ENCODE measurements at regions not wholly inside any gene's neighbourhood (a gene's known extent, or its start where the extent isn't known, plus 50 kb on each side); places are given as distances from the start of the nearest gene placed in this dataset.
"Not testable (repeated sequence)": the region's sequence is repeated elsewhere in the genome, so short reads cannot be mapped to it uniquely, and the experiment has no call there.

- H3K79me2 ChIP-seq (ENCODE audit: control insufficient read depth, insufficient read depth, low read length, unreplicated experiment), result no peaks in the 10 kb centered on the region
- H3K27me3 ChIP-seq (ENCODE audit: insufficient read depth, low read length), result no peaks in the 10 kb centered on the region
- H3K36me3 ChIP-seq (ENCODE audit: insufficient read depth, low read length), result no peaks in the 10 kb centered on the region
- H3K27ac ChIP-seq (ENCODE audit: low read depth, low read length), result no peak overlapping the region
- H3K4me1 ChIP-seq (ENCODE audit: control insufficient read depth, insufficient read depth, low read length, unreplicated experiment), result peaks cover 12% of the 10 kb centered on the region
- no peak overlapping the region for H3K4me3 ChIP-seq (ENCODE audit: low read depth, low read length)
- H2AFZ ChIP-seq (ENCODE audit: low read length, unreplicated experiment), result no peak overlapping the region
These were observed 160.8 kb upstream of the KYNU start for GRCh38 chr2:142716463-142717242.

DNA sequence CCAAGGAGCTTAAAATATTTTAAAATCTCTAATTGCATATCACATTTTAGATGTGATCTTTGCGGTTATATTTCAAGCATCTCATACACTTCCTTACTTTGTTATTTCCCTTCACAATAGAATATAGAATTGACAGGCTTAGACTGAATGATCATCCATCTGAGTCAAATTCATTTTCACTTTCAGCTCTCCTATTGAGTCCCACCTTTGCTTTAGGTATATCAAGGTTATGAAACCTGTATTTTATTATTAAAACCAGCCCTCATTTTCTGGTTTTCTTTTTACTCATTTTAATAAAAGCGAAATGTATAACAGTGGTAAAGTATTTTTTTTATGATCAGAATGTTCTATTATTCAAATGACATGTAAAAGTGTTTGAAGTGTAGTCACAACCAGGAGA is 162.9 kb upstream of the KYNU start:
- Histone ChIP-seq H3K27me3 (ENCODE audit: insufficient read depth, low read length) (no peaks in the 10 kb centered on the region), H3K36me3 (ENCODE audit: insufficient read depth, low read length) (no peaks in the 10 kb centered on the region), H3K4me3 (ENCODE audit: low read depth, low read length) (no peak overlapping the region), H2AFZ (ENCODE audit: low read length, unreplicated experiment) (no peak overlapping the region), H3K4me1 (ENCODE audit: control insufficient read depth, insufficient read depth, low read length, unreplicated experiment) (peaks cover 12% of the 10 kb centered on the region), H3K27ac (ENCODE audit: low read depth, low read length) (no peak overlapping the region), H3K79me2 (ENCODE audit: control insufficient read depth, insufficient read depth, low read length, unreplicated experiment) (no peaks in the 10 kb centered on the region)

DNA sequence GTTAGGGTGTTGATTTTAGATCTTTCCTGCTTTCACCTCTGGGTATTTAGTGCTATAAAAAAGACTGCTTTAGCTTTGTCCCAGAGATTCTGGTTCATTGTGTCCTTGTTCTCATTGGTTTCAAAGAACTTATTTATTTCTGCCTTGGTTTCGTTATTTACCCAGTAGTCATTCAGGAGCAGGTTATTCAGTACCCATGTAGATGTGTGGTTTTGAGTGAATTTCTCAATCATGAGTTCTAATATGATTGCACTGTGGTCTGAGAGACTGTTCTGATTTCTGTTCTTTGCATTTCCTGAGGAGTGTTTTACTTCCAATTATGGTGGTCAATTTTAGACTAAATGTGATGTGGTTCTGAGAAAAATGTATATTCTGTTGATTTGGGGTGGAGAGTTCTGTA is 167.1 kb upstream of the KYNU start:
- Histone ChIP-seq H3K27ac (ENCODE audit: low read depth, low read length) (no peak overlapping the region), H3K36me3 (ENCODE audit: insufficient read depth, low read length) (no peaks in the 10 kb centered on the region), H3K4me1 (ENCODE audit: control insufficient read depth, insufficient read depth, low read length, unreplicated experiment) (no peaks in the 10 kb centered on the region), H3K4me3 (ENCODE audit: low read depth, low read length) (no peak overlapping the region), H3K79me2 (ENCODE audit: control insufficient read depth, insufficient read depth, low read length, unreplicated experiment) (no peaks in the 10 kb centered on the region), H2AFZ (ENCODE audit: low read length, unreplicated experiment) (no peak overlapping the region), H3K27me3 (ENCODE audit: insufficient read depth, low read length) (no peaks in the 10 kb centered on the region)

GRCh38 chr2:142707318-142707717 is 170.1 kb upstream of the KYNU start:
- H3K27me3 ChIP-seq (ENCODE audit: insufficient read depth, low read length), result no peaks in the 10 kb centered on the region
- H2AFZ ChIP-seq (ENCODE audit: low read length, unreplicated experiment), result no peak overlapping the region
- no peak overlapping the region for H3K27ac ChIP-seq (ENCODE audit: low read depth, low read length)
- H3K36me3 ChIP-seq (ENCODE audit: insufficient read depth, low read length), result no peaks in the 10 kb centered on the region
- H3K4me1 ChIP-seq (ENCODE audit: control insufficient read depth, insufficient read depth, low read length, unreplicated experiment), result no peaks in the 10 kb centered on the region
- H3K4me3 ChIP-seq (ENCODE audit: low read depth, low read length), result no peak overlapping the region
- H3K79me2 ChIP-seq (ENCODE audit: control insufficient read depth, insufficient read depth, low read length, unreplicated experiment), result no peaks in the 10 kb centered on the region

- H3K27ac ChIP-seq (ENCODE audit: low read depth, low read length); H3K27me3 ChIP-seq (ENCODE audit: insufficient read depth, low read length); H3K4me3 ChIP-seq (ENCODE audit: low read depth, low read length); H3K79me2 ChIP-seq (ENCODE audit: control insufficient read depth, insufficient read depth, low read length, unreplicated experiment); H2AFZ ChIP-seq (ENCODE audit: low read length, unreplicated experiment); H3K4me1 ChIP-seq (ENCODE audit: control insufficient read depth, insufficient read depth, low read length, unreplicated experiment); H3K36me3 ChIP-seq (ENCODE audit: insufficient read depth, low read length): not testable (repeated sequence)
These were observed 175.1 kb upstream of the KYNU start for GRCh38 chr2:142702397-142702796.

DNA sequence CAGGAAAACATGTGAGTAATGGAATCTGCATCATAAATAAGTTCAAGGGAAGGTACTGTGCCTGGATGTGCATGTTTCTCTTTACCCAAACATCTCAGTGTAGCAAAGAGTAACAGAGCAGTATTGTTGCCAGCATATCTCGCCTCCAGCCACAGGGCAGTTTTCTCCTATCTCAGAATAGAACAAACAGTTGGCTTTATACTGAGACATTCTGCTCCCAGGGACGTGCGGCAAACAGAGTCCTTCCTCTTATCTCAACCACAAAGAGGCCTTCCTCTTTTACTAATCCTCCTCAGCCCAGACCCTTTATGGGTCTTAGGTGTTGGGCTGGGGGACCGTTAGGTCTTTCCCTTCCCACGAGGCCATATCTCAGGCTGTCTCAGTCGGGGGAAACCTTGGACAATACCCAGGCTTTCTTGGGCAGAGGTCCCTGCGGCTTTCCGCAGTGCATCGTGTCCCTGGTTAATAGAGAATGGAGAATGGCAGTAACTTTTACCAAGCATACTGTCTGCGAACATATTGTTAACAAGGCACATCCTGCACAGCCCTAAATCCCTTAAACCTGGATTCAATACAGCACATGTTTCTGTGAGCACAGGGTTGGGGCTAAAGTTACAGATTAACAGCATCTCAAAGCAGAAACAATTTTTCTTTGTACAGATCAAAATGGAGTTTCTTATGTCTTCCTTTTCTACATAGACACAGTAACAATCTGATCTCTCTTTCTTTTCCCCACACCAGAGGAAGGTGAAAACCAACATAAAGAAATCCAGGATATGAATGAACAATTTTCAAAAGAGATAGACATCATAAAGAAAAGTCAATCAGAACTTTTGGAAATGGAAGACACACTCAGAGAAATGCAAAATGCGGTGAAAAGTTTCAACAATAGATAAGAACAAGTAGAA is 181.9 kb upstream of the KYNU start:
- not testable (repeated sequence) for H3K79me2 ChIP-seq (ENCODE audit: control insufficient read depth, insufficient read depth, low read length, unreplicated experiment); H3K4me3 ChIP-seq (ENCODE audit: low read depth, low read length); H3K36me3 ChIP-seq (ENCODE audit: insufficient read depth, low read length); H3K4me1 ChIP-seq (ENCODE audit: control insufficient read depth, insufficient read depth, low read length, unreplicated experiment); H3K27ac ChIP-seq (ENCODE audit: low read depth, low read length); H3K27me3 ChIP-seq (ENCODE audit: insufficient read depth, low read length); H2AFZ ChIP-seq (ENCODE audit: low read length, unreplicated experiment)

- Histone ChIP-seq H3K27me3 (ENCODE audit: insufficient read depth, low read length) (no peaks in the 10 kb centered on the region), H3K27ac (ENCODE audit: low read depth, low read length) (no peak overlapping the region), H3K79me2 (ENCODE audit: control insufficient read depth, insufficient read depth, low read length, unreplicated experiment) (no peaks in the 10 kb centered on the region), H3K4me1 (ENCODE audit: control insufficient read depth, insufficient read depth, low read length, unreplicated experiment) (no peaks in the 10 kb centered on the region), H3K36me3 (ENCODE audit: insufficient read depth, low read length) (no peaks in the 10 kb centered on the region), H2AFZ (ENCODE audit: low read length, unreplicated experiment) (no peak overlapping the region), H3K4me3 (ENCODE audit: low read depth, low read length) (no peak overlapping the region)
These were observed 183.2 kb upstream of the KYNU start for GRCh38 chr2:142694282-142694681.

DNA sequence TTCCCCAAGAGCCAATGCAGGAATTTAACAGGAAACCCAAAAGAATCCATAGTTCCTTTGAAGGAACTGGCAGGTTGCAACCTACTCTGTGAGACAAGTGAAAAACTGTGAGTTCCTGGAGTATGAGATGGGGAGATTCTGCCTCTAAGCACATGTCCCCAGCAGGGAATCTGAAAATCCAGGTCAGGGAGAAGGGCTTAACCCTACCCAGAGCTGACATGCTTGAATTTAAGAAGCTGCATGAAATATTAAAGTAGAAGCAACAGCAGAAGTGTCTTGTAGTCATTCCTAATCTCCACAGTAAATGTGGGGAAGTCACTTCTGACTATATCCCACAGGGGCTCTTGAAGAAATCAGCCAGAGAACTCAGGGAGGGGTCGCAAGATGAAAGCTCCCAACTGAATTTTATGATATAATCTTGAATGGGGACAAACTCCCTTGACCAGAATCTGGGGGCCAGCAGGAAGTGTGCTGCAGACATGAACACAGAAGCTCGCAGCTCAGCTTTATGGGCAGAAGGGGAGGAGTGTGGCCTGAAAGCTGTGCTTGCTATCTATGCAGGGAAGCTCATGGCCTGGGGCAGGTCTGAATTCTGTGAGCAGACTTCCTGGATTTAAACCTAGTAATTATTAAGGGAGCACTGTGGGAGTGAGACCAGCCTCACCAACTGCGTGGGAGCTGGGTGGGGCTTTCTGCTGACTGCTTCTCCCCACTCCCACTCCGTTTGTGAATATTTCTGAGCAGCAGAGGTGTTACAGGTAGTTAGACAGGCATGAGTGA is 184.1 kb upstream of the KYNU start:
- Histone ChIP-seq H3K79me2 (ENCODE audit: control insufficient read depth, insufficient read depth, low read length, unreplicated experiment) (no peaks in the 10 kb centered on the region), H2AFZ (ENCODE audit: low read length, unreplicated experiment) (no peak overlapping the region), H3K27ac (ENCODE audit: low read depth, low read length) (no peak overlapping the region), H3K4me1 (ENCODE audit: control insufficient read depth, insufficient read depth, low read length, unreplicated experiment) (no peaks in the 10 kb centered on the region), H3K4me3 (ENCODE audit: low read depth, low read length) (no peak overlapping the region), H3K27me3 (ENCODE audit: insufficient read depth, low read length) (no peaks in the 10 kb centered on the region), H3K36me3 (ENCODE audit: insufficient read depth, low read length) (no peaks in the 10 kb centered on the region)

GRCh38 chr2:142688856-142689605 is 188.4 kb upstream of the KYNU start:
- no peaks in the 10 kb centered on the region for H3K36me3 ChIP-seq (ENCODE audit: insufficient read depth, low read length)
- no peak overlapping the region for H2AFZ ChIP-seq (ENCODE audit: low read length, unreplicated experiment)
- no peaks in the 10 kb centered on the region for H3K4me1 ChIP-seq (ENCODE audit: control insufficient read depth, insufficient read depth, low read length, unreplicated experiment)
- no peak overlapping the region for H3K27ac ChIP-seq (ENCODE audit: low read depth, low read length)
- H3K4me3 ChIP-seq (ENCODE audit: low read depth, low read length), result no peak overlapping the region
- H3K27me3 ChIP-seq (ENCODE audit: insufficient read depth, low read length), result no peaks in the 10 kb centered on the region
- H3K79me2 ChIP-seq (ENCODE audit: control insufficient read depth, insufficient read depth, low read length, unreplicated experiment), result no peaks in the 10 kb centered on the region

GRCh38 chr2:142687509-142687908 is 190.0 kb upstream of the KYNU start:
- no peak overlapping the region for H3K27ac ChIP-seq (ENCODE audit: low read depth, low read length)
- H3K36me3 ChIP-seq (ENCODE audit: insufficient read depth, low read length), result no peaks in the 10 kb centered on the region
- H3K4me3 ChIP-seq (ENCODE audit: low read depth, low read length), result no peak overlapping the region
- peaks cover 9% of the 10 kb centered on the region for H3K4me1 ChIP-seq (ENCODE audit: control insufficient read depth, insufficient read depth, low read length, unreplicated experiment)
- no peaks in the 10 kb centered on the region for H3K79me2 ChIP-seq (ENCODE audit: control insufficient read depth, insufficient read depth, low read length, unreplicated experiment)
- no peak overlapping the region for H2AFZ ChIP-seq (ENCODE audit: low read length, unreplicated experiment)
- H3K27me3 ChIP-seq (ENCODE audit: insufficient read depth, low read length), result no peaks in the 10 kb centered on the region

All from ACC112 (cell line).